Astrocyte (in vitro differentiated cells and primary cell): ENCODE measurements at regions not wholly inside any gene's neighbourhood (a gene's known extent, or its start where the extent isn't known, plus 50 kb on each side); places are given as distances from the start of the nearest gene placed in this dataset.
A peak's percentile ranks its signal among the peaks of the same experiment; 100 is the strongest.

Experiments
- DNase-seq: peaks from one replicate; pipeline ENCODE4 v3.0.0-alpha.2; 2010; ENCODE audit warnings: low read depth
- FAIRE-seq: peaks from 2 replicates; lab custom pipeline; 2011; peaks lifted over from hg19 to GRCh38; lab: Jason Lieb, UNC
- H2AFZ ChIP-seq: 2 replicates; pipeline ENCODE4 v1.6.0; 2012; ENCODE audit warnings: low read depth, low read length, inconsistent platforms
- H3K27ac ChIP-seq: 2 replicates; pipeline ENCODE4 v1.5.1; 2011; ENCODE audit warnings: low read depth, low read length, inconsistent platforms
- H3K27me3 ChIP-seq: 2 replicates; pipeline ENCODE4 v1.6.0; 2011; ENCODE audit warnings: low read length, inconsistent platforms; ENCODE audit not compliant: insufficient read depth
- H3K36me3 ChIP-seq: 2 replicates; pipeline ENCODE4 v1.5.1; 2011; ENCODE audit warnings: low read length, inconsistent platforms; ENCODE audit not compliant: insufficient read depth
- H3K4me1 ChIP-seq: 2 replicates; pipeline ENCODE4 v1.5.1; 2011; ENCODE audit warnings: low read length, inconsistent platforms; ENCODE audit not compliant: insufficient read depth
- H3K4me2 ChIP-seq: 2 replicates; pipeline ENCODE4 v1.6.0; 2012; ENCODE audit warnings: low read length, inconsistent platforms
- H3K4me3 ChIP-seq: 2 replicates; pipeline ENCODE4 v1.5.1; 2011; ENCODE audit warnings: low read depth, mild to moderate bottlenecking, low read length, inconsistent platforms; ENCODE audit not compliant: insufficient read depth
- H3K79me2 ChIP-seq: 2 replicates; pipeline ENCODE4 v1.6.0; 2012; ENCODE audit warnings: mild to moderate bottlenecking, low read length, inconsistent platforms; ENCODE audit not compliant: insufficient read depth
- H3K9ac ChIP-seq: 2 replicates; pipeline ENCODE4 v1.6.0; 2012; ENCODE audit warnings: mild to moderate bottlenecking, low read length, inconsistent platforms
- H3K9me3 ChIP-seq: 2 replicates; pipeline ENCODE4 v1.5.1; 2012; ENCODE audit warnings: low read depth, mild to moderate bottlenecking, low read length, inconsistent platforms; ENCODE audit not compliant: insufficient read depth
- H4K20me1 ChIP-seq: 2 replicates; pipeline ENCODE4 v1.6.0; 2012; ENCODE audit warnings: low read length, inconsistent platforms; ENCODE audit not compliant: insufficient read depth
- H3K27ac Mint-ChIP-seq: one replicate; pipeline ENCODE4 v1.8.0; 2021; ENCODE audit warnings: mild to moderate bottlenecking, mixed read lengths; ENCODE audit not compliant: unreplicated experiment
- H3K27me3 Mint-ChIP-seq: one replicate; pipeline ENCODE4 v1.8.0; 2021; ENCODE audit warnings: low read depth, mixed read lengths; ENCODE audit not compliant: unreplicated experiment
- H3K36me3 Mint-ChIP-seq: one replicate; pipeline ENCODE4 v1.8.0; 2021; ENCODE audit warnings: low read depth, mixed read lengths; ENCODE audit not compliant: unreplicated experiment
- H3K4me1 Mint-ChIP-seq: one replicate; pipeline ENCODE4 v1.8.0; 2021; ENCODE audit warnings: low read depth, mixed read lengths; ENCODE audit not compliant: unreplicated experiment
- H3K4me3 Mint-ChIP-seq: one replicate; pipeline ENCODE4 v1.8.0; 2021; ENCODE audit warnings: mild to moderate bottlenecking, moderate library complexity, mixed read lengths; ENCODE audit not compliant: unreplicated experiment
- H3K9me3 Mint-ChIP-seq: one replicate; pipeline ENCODE4 v1.8.0; 2021; ENCODE audit warnings: mild to moderate bottlenecking, mixed read lengths; ENCODE audit not compliant: unreplicated experiment
- CTCF ChIP-seq: IDR thresholded peaks from 2 replicates; pipeline ENCODE4 v1.5.1; 2011; ENCODE audit warnings: low read depth, mild to moderate bottlenecking, inconsistent platforms, low read length, moderate library complexity; ENCODE audit not compliant: insufficient read depth
- EZH2 ChIP-seq: IDR thresholded peaks from 2 replicates; pipeline ENCODE4 v1.6.1; 2012; ENCODE audit warnings: mild to moderate bottlenecking, low read length, inconsistent platforms; ENCODE audit not compliant: insufficient read depth

- Mint-ChIP-seq H3K36me3 (no peaks in the 10 kb centered on the region), H3K4me1 (no peaks in the 10 kb centered on the region), H3K27ac (no peak overlapping the region), H3K4me3 (no peak overlapping the region), H3K27me3 (peaks cover 16% of the 10 kb centered on the region), H3K9me3 (no peaks in the 10 kb centered on the region)
- Histone ChIP-seq H3K36me3 (no peaks in the 10 kb centered on the region), H3K27ac (no peak overlapping the region), H3K27me3 (no peaks in the 10 kb centered on the region), H2AFZ (no peak overlapping the region), H3K4me3 (no peak overlapping the region), H3K4me1 (no peaks in the 10 kb centered on the region), H3K9me3 (no peaks in the 10 kb centered on the region), H3K4me2 (no peak overlapping the region), H4K20me1 (no peaks in the 10 kb centered on the region), H3K9ac (no peak overlapping the region), H3K79me2 (no peaks in the 10 kb centered on the region)
- no peak for FAIRE-seq
- no peak for DNase-seq
- TF ChIP-seq CTCF (no peak), EZH2 (no peak)
These were observed 63.5 kb upstream of the PRSS58 start for GRCh38 chr7:142321391-142321790.

- FAIRE-seq, result no peak
- H4K20me1 ChIP-seq, result no peaks in the 10 kb centered on the region
- H3K27me3 Mint-ChIP-seq, result peaks cover 16% of the 10 kb centered on the region
- H3K4me1 ChIP-seq, result no peaks in the 10 kb centered on the region
- H3K27ac Mint-ChIP-seq, result no peak overlapping the region
- no peaks in the 10 kb centered on the region for H3K27me3 ChIP-seq
- H3K79me2 ChIP-seq, result no peaks in the 10 kb centered on the region
- H3K4me3 ChIP-seq, result no peak overlapping the region
- no peak overlapping the region for H3K27ac ChIP-seq
- no peak overlapping the region for H3K4me3 Mint-ChIP-seq
- H3K4me1 Mint-ChIP-seq, result no peaks in the 10 kb centered on the region
- no peak overlapping the region for H3K4me2 ChIP-seq
- no peaks in the 10 kb centered on the region for H3K36me3 ChIP-seq
- H3K9ac ChIP-seq, result no peak overlapping the region
- no peaks in the 10 kb centered on the region for H3K36me3 Mint-ChIP-seq
- DNase-seq, result no peak
- TF ChIP-seq EZH2 (no peak), CTCF (no peak)
- no peak overlapping the region for H2AFZ ChIP-seq
- no peaks in the 10 kb centered on the region for H3K9me3 Mint-ChIP-seq
- H3K9me3 ChIP-seq, result no peaks in the 10 kb centered on the region
These were observed 63.0 kb upstream of the PRSS58 start for GRCh38 chr7:142320883-142321282.

GRCh38 chr7:142319970-142320369, 62.1 kb upstream of the PRSS58 start:
- DNase-seq, result no peak
- no peak for TF ChIP-seq EZH2
- peak; percentile 9 for TF ChIP-seq CTCF
- Mint-ChIP-seq H3K27me3 (peaks cover 16% of the 10 kb centered on the region), H3K27ac (no peak overlapping the region), H3K4me1 (no peaks in the 10 kb centered on the region), H3K36me3 (no peaks in the 10 kb centered on the region), H3K9me3 (no peaks in the 10 kb centered on the region), H3K4me3 (no peak overlapping the region)
- Histone ChIP-seq H3K4me2 (no peak overlapping the region), H3K27ac (no peak overlapping the region), H3K79me2 (no peaks in the 10 kb centered on the region), H3K4me3 (no peak overlapping the region), H3K4me1 (no peaks in the 10 kb centered on the region), H3K9ac (no peak overlapping the region), H3K9me3 (no peaks in the 10 kb centered on the region), H3K36me3 (no peaks in the 10 kb centered on the region), H3K27me3 (no peaks in the 10 kb centered on the region), H4K20me1 (no peaks in the 10 kb centered on the region), H2AFZ (no peak overlapping the region)
- FAIRE-seq, result no peak
